CD8-positive, alpha-beta memory T cell (primary cell): ENCODE measurements at regions not wholly inside any gene's neighbourhood (a gene's known extent, or its start where the extent isn't known, plus 50 kb on each side); places are given as distances from the start of the nearest gene placed in this dataset.
"Not testable (repeated sequence)": the region's sequence is repeated elsewhere in the genome, so short reads cannot be mapped to it uniquely, and the experiment has no call there.

Source experiments
- CTCF ChIA-PET: fragments of 350-600 bp; sonication (Branson Sonifier 250); formaldehyde crosslinking; loops from one replicate; lab custom pipeline; 2021; ENCODE audit warnings: antibody characterized with exemption; lab: Charles Lee
- POLR2A ChIA-PET: fragments of 350-600 bp; sonication (Branson Sonifier 250); formaldehyde crosslinking; loops from one replicate; lab custom pipeline; 2021; ENCODE audit warnings: antibody characterized with exemption; lab: Charles Lee
- DNase-seq, 5 donors: peaks; one replicate each; pipeline versions ENCODE4 v3.0.0 to v3.0.0-alpha.2; 2020 to 2022; ENCODE audit warnings: mixed read lengths in 1 of 5
- H3K27ac ChIP-seq: one replicate; pipeline ENCODE4 v1.7.0; 2013; ENCODE audit warnings: low read depth, mild to moderate bottlenecking, low read length, moderate library complexity
- H3K27me3 ChIP-seq: 2 replicates; pipeline ENCODE4 v1.7.0; 2013; ENCODE audit warnings: low read length, mild to moderate bottlenecking; ENCODE audit not compliant: insufficient read depth, poor library complexity, severe bottlenecking
- H3K36me3 ChIP-seq: 2 replicates; pipeline ENCODE4 v1.7.0; 2013; ENCODE audit warnings: mild to moderate bottlenecking, low read length, moderate library complexity; ENCODE audit not compliant: insufficient read depth
- H3K4me1 ChIP-seq: 2 replicates; pipeline ENCODE4 v1.7.0; 2013; ENCODE audit warnings: mild to moderate bottlenecking, low read length, moderate library complexity; ENCODE audit not compliant: insufficient read depth
- H3K4me3 ChIP-seq: 2 replicates; pipeline ENCODE4 v1.7.0; 2013; ENCODE audit warnings: mild to moderate bottlenecking, low read length
- H3K9me3 ChIP-seq: 2 replicates; pipeline ENCODE4 v1.7.0; 2013; ENCODE audit warnings: mild to moderate bottlenecking, low read length
- H3K27ac Mint-ChIP-seq, 8 donors: one replicate each; pipeline ENCODE4 v1.8.0; 2020 to 2021; ENCODE audit warnings: mixed read lengths in 8 of 8, mild to moderate bottlenecking in 6 of 8, inconsistent platforms in 3 of 8, moderate library complexity in 3 of 8
- H3K27me3 Mint-ChIP-seq, 2 donors: one replicate each; pipeline ENCODE4 v1.8.0; 2020 to 2021; ENCODE audit warnings: mixed read lengths in 2 of 2, mild to moderate bottlenecking in 1 of 2, moderate library complexity in 1 of 2
- H3K36me3 Mint-ChIP-seq, 3 donors: one replicate each; pipeline ENCODE4 v1.8.0; 2020 to 2021; ENCODE audit warnings: mixed read lengths in 3 of 3, inconsistent platforms in 1 of 3, mild to moderate bottlenecking in 1 of 3
- H3K4me1 Mint-ChIP-seq, 3 donors: one replicate each; pipeline ENCODE4 v1.8.0; 2020 to 2021; ENCODE audit warnings: mixed read lengths in 3 of 3, inconsistent platforms in 1 of 3, mild to moderate bottlenecking in 1 of 3
- H3K4me3 Mint-ChIP-seq, 7 donors: one replicate each; pipeline ENCODE4 v1.8.0; 2020 to 2021; ENCODE audit warnings: mixed read lengths in 7 of 7, mild to moderate bottlenecking in 6 of 7, moderate library complexity in 4 of 7, inconsistent platforms in 2 of 7
- H3K9me3 Mint-ChIP-seq, 5 donors: one replicate each; pipeline ENCODE4 v1.8.0; 2020 to 2022; ENCODE audit warnings: mixed read lengths in 5 of 5, mild to moderate bottlenecking in 3 of 5, moderate library complexity in 2 of 5, inconsistent platforms in 1 of 5

- H3K27me3 Mint-ChIP-seq, CTCF ChIA-PET, H3K27ac ChIP-seq, H3K4me3 Mint-ChIP-seq, DNase-seq, H3K4me3 ChIP-seq, H3K27me3 ChIP-seq, H3K9me3 ChIP-seq, POLR2A ChIA-PET, H3K36me3 ChIP-seq: not testable (repeated sequence)
- peaks cover 0 to 11% (median 8%) of the 10 kb centered on the region in 5 donors for H3K9me3 Mint-ChIP-seq
- H3K27ac Mint-ChIP-seq, result peak overlapping the region in 3 of 8 donors; percentile 31 to 70 (median 46)
- H3K4me1 Mint-ChIP-seq, result peaks cover 17 to 22% (median 20%) of the 10 kb centered on the region in 3 donors
- H3K36me3 Mint-ChIP-seq, result peaks cover 0 to 10% (median 7%) of the 10 kb centered on the region in 3 donors
- H3K4me1 ChIP-seq, result peaks cover 11% of the 10 kb centered on the region
Measured at GRCh38 chr22:38375784-38376183, 58.6 kb upstream of the CSNK1E start.

DNA sequence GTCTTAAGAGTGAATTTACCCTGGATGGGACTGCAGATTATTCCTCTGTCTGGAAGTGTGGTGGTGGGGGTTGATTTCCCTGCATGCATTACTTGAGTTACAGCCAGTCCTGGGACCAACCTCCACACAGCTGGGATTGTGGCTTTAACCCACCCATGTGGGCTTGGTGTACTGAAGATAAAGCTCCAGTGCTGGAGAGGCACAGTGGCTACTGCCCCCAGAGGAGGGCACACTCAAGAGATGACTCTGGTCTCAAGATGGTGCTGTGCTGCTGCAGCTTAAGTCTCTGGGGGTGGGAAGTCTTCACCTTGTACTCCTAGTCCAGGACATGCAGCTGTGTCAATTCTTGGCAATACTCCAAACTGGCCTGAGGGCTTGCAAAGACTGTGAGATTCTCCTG lies 57.8 kb upstream of the CSNK1E start:
- CTCF ChIA-PET, H3K27ac ChIP-seq, POLR2A ChIA-PET, H3K36me3 Mint-ChIP-seq, H3K9me3 ChIP-seq, H3K27me3 Mint-ChIP-seq, H3K27me3 ChIP-seq, H3K36me3 ChIP-seq, H3K4me3 ChIP-seq, DNase-seq: not testable (repeated sequence)
- H3K4me3 Mint-ChIP-seq, result peak overlapping the region in 1 of 7 donors; percentile 19
- H3K4me1 ChIP-seq, result peaks cover 11% of the 10 kb centered on the region
- peak overlapping the region in 4 of 8 donors; percentile 46 to 86 (median 58) for H3K27ac Mint-ChIP-seq
- H3K9me3 Mint-ChIP-seq, result peaks cover 0 to 11% (median 8%) of the 10 kb centered on the region in 5 donors
- H3K4me1 Mint-ChIP-seq, result peaks cover 17 to 22% (median 20%) of the 10 kb centered on the region in 3 donors

GRCh38 chr22:38374433-38374831 lies 57.2 kb upstream of the CSNK1E start:
- H3K4me3 Mint-ChIP-seq, result peak overlapping the region in 6 of 7 donors; percentile 15 to 62 (median 36)
- H3K36me3 Mint-ChIP-seq, H3K9me3 ChIP-seq, H3K27me3 ChIP-seq, DNase-seq, H3K27me3 Mint-ChIP-seq, H3K4me3 ChIP-seq, H3K27ac ChIP-seq, POLR2A ChIA-PET, H3K36me3 ChIP-seq, CTCF ChIA-PET: not testable (repeated sequence)
- H3K4me1 Mint-ChIP-seq, result peaks cover 17 to 22% (median 20%) of the 10 kb centered on the region in 3 donors
- peaks cover 0 to 11% (median 8%) of the 10 kb centered on the region in 5 donors for H3K9me3 Mint-ChIP-seq
- H3K4me1 ChIP-seq, result peaks cover 11% of the 10 kb centered on the region
- peak overlapping the region; percentile 21 to 86 (median 71) for H3K27ac Mint-ChIP-seq

DNA sequence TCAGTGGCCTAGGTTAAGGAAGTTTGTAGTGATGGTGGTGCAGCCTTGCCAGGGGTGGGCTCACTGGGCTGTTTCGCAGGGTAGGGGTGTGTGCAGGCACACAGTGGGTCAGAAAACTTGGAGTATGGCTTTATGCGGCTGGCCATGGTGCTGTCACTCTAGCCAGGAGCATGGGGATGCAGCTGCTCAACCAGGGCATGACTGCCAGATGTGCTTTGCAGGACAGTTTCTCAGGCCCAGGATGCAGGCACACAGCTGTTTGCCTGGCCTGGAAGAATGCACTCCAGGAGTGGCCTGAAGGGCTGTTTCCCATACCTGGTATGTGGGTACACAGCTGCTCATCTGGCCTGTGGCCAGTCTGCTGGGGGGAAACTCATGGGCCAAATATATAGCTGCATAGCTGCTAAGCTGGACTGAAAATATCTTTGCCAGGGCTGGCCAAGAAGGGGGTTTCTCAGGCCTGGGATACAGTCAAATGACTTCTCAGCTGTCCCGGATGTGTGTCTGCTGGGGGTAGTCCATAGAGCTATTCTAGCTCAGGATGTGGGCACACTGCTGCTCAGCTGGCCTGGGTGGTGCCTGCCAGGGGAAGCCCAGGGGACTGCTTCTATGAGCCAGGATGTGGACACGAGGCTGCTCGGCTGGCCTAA lies 56.7 kb upstream of the CSNK1E start:
- peak in 2 of 5 donors; percentile 35 to 36 for DNase-seq
- H3K4me3 ChIP-seq, H3K27me3 ChIP-seq, H3K27me3 Mint-ChIP-seq, H3K27ac ChIP-seq, CTCF ChIA-PET, H3K9me3 ChIP-seq, H3K36me3 Mint-ChIP-seq, POLR2A ChIA-PET, H3K36me3 ChIP-seq: not testable (repeated sequence)
- Mint-ChIP-seq H3K4me1 (peaks cover 17 to 22% (median 20%) of the 10 kb centered on the region in 3 donors), H3K27ac (peak overlapping the region in 7 of 8 donors; percentile 50 to 86 (median 74)), H3K9me3 (peaks cover 0 to 11% (median 8%) of the 10 kb centered on the region in 5 donors), H3K4me3 (peak overlapping the region in 6 of 7 donors; percentile 15 to 62 (median 36))
- peaks cover 11% of the 10 kb centered on the region for H3K4me1 ChIP-seq

GRCh38 chr22:38372665-38373064 lies 55.4 kb upstream of the CSNK1E start:
- H3K9me3 ChIP-seq, CTCF ChIA-PET, POLR2A ChIA-PET, H3K4me3 Mint-ChIP-seq, H3K27me3 Mint-ChIP-seq, DNase-seq, H3K36me3 ChIP-seq, H3K4me3 ChIP-seq, H3K27me3 ChIP-seq, H3K27ac ChIP-seq, H3K36me3 Mint-ChIP-seq: not testable (repeated sequence)
- peaks cover 11% of the 10 kb centered on the region for H3K4me1 ChIP-seq
- H3K9me3 Mint-ChIP-seq, result peaks cover 0 to 11% (median 8%) of the 10 kb centered on the region in 5 donors
- peaks cover 17 to 22% (median 20%) of the 10 kb centered on the region in 3 donors for H3K4me1 Mint-ChIP-seq
- H3K27ac Mint-ChIP-seq, result peak overlapping the region in 1 of 8 donors; percentile 48

GRCh38 chr22:38370490-38370889 lies 53.3 kb upstream of the CSNK1E start:
- H3K27ac ChIP-seq, H3K4me3 Mint-ChIP-seq, CTCF ChIA-PET, DNase-seq, H3K27me3 ChIP-seq, H3K4me3 ChIP-seq, H3K9me3 ChIP-seq, H3K36me3 ChIP-seq, POLR2A ChIA-PET, H3K27me3 Mint-ChIP-seq: not testable (repeated sequence)
- Mint-ChIP-seq H3K36me3 (peaks cover 0 to 10% (median 3%) of the 10 kb centered on the region in 3 donors), H3K9me3 (peaks cover 0 to 11% (median 8%) of the 10 kb centered on the region in 5 donors), H3K27ac (peak overlapping the region in 1 of 8 donors; percentile 38), H3K4me1 (peaks cover 15 to 22% (median 19%) of the 10 kb centered on the region in 3 donors)
- peaks cover 11% of the 10 kb centered on the region for H3K4me1 ChIP-seq

GRCh38 chr22:38369132-38369531 lies 51.9 kb upstream of the CSNK1E start:
- H3K9me3 ChIP-seq, CTCF ChIA-PET, H3K4me3 ChIP-seq, H3K27me3 ChIP-seq, H3K4me1 Mint-ChIP-seq, H3K27ac ChIP-seq, H3K4me3 Mint-ChIP-seq, H3K36me3 ChIP-seq, POLR2A ChIA-PET, H3K27me3 Mint-ChIP-seq, H3K4me1 ChIP-seq, DNase-seq: not testable (repeated sequence)
- H3K9me3 Mint-ChIP-seq, result peaks cover 0 to 11% (median 8%) of the 10 kb centered on the region in 5 donors
- H3K27ac Mint-ChIP-seq, result peak overlapping the region in 1 of 8 donors; percentile 46
- peaks cover 0 to 10% (median 3%) of the 10 kb centered on the region in 3 donors for H3K36me3 Mint-ChIP-seq
